ENCODE measurements at regions not wholly inside any gene's neighbourhood (a gene's known extent, or its start where the extent isn't known, plus 50 kb on each side); places are given as distances from the start of the nearest gene placed in this dataset.

GRCh38 chr7:79619216-79619615, 165.7 kb upstream of the MAGI2 start:
- H3K4me1 ChIP-seq: no peaks in the 10 kb centered on the region
- ATAC-seq: no peak
- H3K27me3 ChIP-seq: no peaks in the 10 kb centered on the region
- intact Hi-C loops (cut with DNase I): no loop called here
- peaks cover 0 to 8% (median 0%) of the 10 kb centered on the region in 11 donors for H3K9me3 ChIP-seq
- H3K4me3 ChIP-seq: no peak overlapping the region
- H3K36me3 ChIP-seq: no peaks in the 10 kb centered on the region
- DNase-seq: no peak
- no peak overlapping the region for H3K27ac ChIP-seq
- no peak for TF ChIP-seq CTCF (IDR thresholded peaks at IDR 0.05)
- WGBS, 2 donors: 89 to 93% methylated on average over 3 of the region's 3 CpGs

GRCh38 chr7:79615871-79616640, 162.6 kb upstream of the MAGI2 start:
- 91 to 92% methylated on average over 10 of the region's 10 CpGs for WGBS, 2 donors
- intact Hi-C loops (cut with DNase I): no loop called here
- no peaks in the 10 kb centered on the region for H3K36me3 ChIP-seq
- H3K4me1 ChIP-seq: peaks cover 0 to 4% (median 0%) of the 10 kb centered on the region in 9 donors
- ATAC-seq (no peak), DNase-seq (no peak)
- H3K9me3 ChIP-seq: peaks cover 0 to 8% (median 0%) of the 10 kb centered on the region in 11 donors
- H3K27ac ChIP-seq: no peak overlapping the region
- H3K27me3 ChIP-seq: no peaks in the 10 kb centered on the region
- no peak overlapping the region for H3K4me3 ChIP-seq
- TF ChIP-seq CTCF (IDR thresholded peaks at IDR 0.05): no peak

DNA sequence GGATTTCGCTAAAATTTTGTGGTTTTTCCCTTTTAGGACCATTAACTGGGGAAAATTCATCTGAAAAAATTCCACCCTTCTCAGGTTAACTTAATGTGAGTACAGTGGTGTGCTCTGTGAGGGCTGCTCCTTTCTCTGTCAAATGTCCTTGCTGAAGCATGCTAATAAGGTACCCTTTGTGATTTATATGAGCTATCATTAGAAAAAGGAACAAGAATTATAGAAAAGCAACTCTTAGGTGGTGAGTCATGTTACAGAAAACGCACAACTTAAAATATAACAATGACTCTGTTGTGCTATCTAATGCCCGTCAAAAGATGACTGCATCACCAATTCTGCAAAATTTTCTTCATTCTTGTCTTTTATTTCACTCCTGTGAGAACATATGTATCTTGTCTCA, 162.0 kb upstream of the MAGI2 start:
- H3K36me3 ChIP-seq: no peaks in the 10 kb centered on the region
- WGBS, 2 donors: 67 to 72% methylated on average over 3 of the region's 3 CpGs
- intact Hi-C loops (cut with DNase I): no loop called here
- peaks cover 0 to 8% (median 0%) of the 10 kb centered on the region in 11 donors for H3K9me3 ChIP-seq
- no peak overlapping the region for H3K27ac ChIP-seq
- H3K4me1 ChIP-seq: peaks cover 0 to 9% (median 0%) of the 10 kb centered on the region in 9 donors
- DNase-seq (no peak), ATAC-seq (no peak)
- no peak for TF ChIP-seq CTCF (IDR thresholded peaks at IDR 0.05)
- H3K27me3 ChIP-seq: no peaks in the 10 kb centered on the region
- no peak overlapping the region for H3K4me3 ChIP-seq

- Histone ChIP-seq H3K4me1 (peaks cover 0 to 9% (median 0%) of the 10 kb centered on the region in 9 donors), H3K27me3 (no peaks in the 10 kb centered on the region), H3K36me3 (no peaks in the 10 kb centered on the region), H3K27ac (no peak overlapping the region), H3K9me3 (peaks cover 0 to 8% (median 0%) of the 10 kb centered on the region in 11 donors), H3K4me3 (no peak overlapping the region)
- DNase-seq (no peak), ATAC-seq (no peak)
- 83 to 91% methylated on average over 3 of the region's 3 CpGs for WGBS, 2 donors
- TF ChIP-seq CTCF (IDR thresholded peaks at IDR 0.05): no peak
- intact Hi-C loops (cut with DNase I): no loop called here
Observed at GRCh38 chr7:79612903-79613302, 159.4 kb upstream of the MAGI2 start.
